ENCODE measurements at regions not wholly inside any gene's neighbourhood (a gene's known extent, or its start where the extent isn't known, plus 50 kb on each side); places are given as distances from the start of the nearest gene placed in this dataset.

GRCh38 chr10:36373424-36374096 is 731.5 kb upstream of the FZD8 start:
- TF ChIP-seq POLR2AphosphoS5 (IDR thresholded peaks at IDR 0.05; ENCODE audit: low read depth, low read length) (no peak), TAF1 (IDR thresholded peaks at IDR 0.05; ENCODE audit: borderline replicate concordance, low read depth, low read length) (no peak), POLR2A (IDR thresholded peaks at IDR 0.05; ENCODE audit: low read depth, low read length) (no peak)

All from GM12892 (cell line).